WTC11 (cell line): ENCODE measurements at regions not wholly inside any gene's neighbourhood (a gene's known extent, or its start where the extent isn't known, plus 50 kb on each side); places are given as distances from the start of the nearest gene placed in this dataset.

Experiments used
- ATAC-seq: fragments of 200-7000 bp; cut with Tn5 transposase; 2 replicates; pipeline ENCODE4 v1.10.0; 2021; ENCODE audit warnings: mild to moderate bottlenecking, moderate library complexity
- CTCF ChIA-PET: fragments of 300-600 bp; sonication (Branson Sonifier 250); formaldehyde crosslinking; loops from one replicate; lab custom pipeline; 2021; ENCODE audit warnings: antibody characterized with exemption; lab: Charles Lee
- POLR2A ChIA-PET: fragments of 350-600 bp; sonication (Branson Sonifier 250); formaldehyde crosslinking; loops from one replicate; lab custom pipeline; 2021; ENCODE audit warnings: antibody characterized with exemption; lab: Charles Lee
- DNase-seq: peaks from one replicate; pipeline ENCODE4 v3.0.0; 2021; ENCODE audit warnings: low spot score
- H3K27ac Mint-ChIP-seq: 2 replicates; pipeline ENCODE4 v1.8.0; 2021; ENCODE audit warnings: mixed read lengths
- H3K27me3 Mint-ChIP-seq: 2 replicates; pipeline ENCODE4 v1.8.0; 2021; ENCODE audit warnings: low read depth, mild to moderate bottlenecking, moderate library complexity, mixed read lengths
- H3K36me3 Mint-ChIP-seq: 2 replicates; pipeline ENCODE4 v1.8.0; 2021; ENCODE audit warnings: mixed read lengths
- H3K4me1 Mint-ChIP-seq: 2 replicates; pipeline ENCODE4 v1.8.0; 2022; ENCODE audit warnings: mixed read lengths
- H3K4me3 Mint-ChIP-seq: 2 replicates; pipeline ENCODE4 v1.8.0; 2021; ENCODE audit warnings: mild to moderate bottlenecking, moderate library complexity, mixed read lengths
- H3K9me3 Mint-ChIP-seq: 2 replicates; pipeline ENCODE4 v1.8.0; 2021; ENCODE audit warnings: mixed read lengths
- ATF6 ChIP-seq: sonication (generic); formaldehyde crosslinking; IDR thresholded peaks from 2 replicates; pipeline ENCODE4 v1.8.1; 2023; ENCODE audit warnings: mild to moderate bottlenecking, missing genetic modification reagents
- CDX4 ChIP-seq: fragments of 250-450 bp; sonication (Bioruptor Pico); IDR thresholded peaks from 2 replicates; pipeline ENCODE4 v1.9.0; 2021; ENCODE audit warnings: moderate library complexity, mild to moderate bottlenecking, inconsistent platforms, borderline replicate concordance
- E2F5 ChIP-seq: sonication (generic); formaldehyde crosslinking; IDR thresholded peaks from 2 replicates; pipeline ENCODE4 v1.8.1; 2022; ENCODE audit warnings: mild to moderate bottlenecking, moderate library complexity, missing genetic modification reagents
- ELF4 ChIP-seq: sonication (generic); formaldehyde crosslinking; IDR thresholded peaks from 2 replicates; pipeline ENCODE4 v1.8.1; 2022; ENCODE audit warnings: low read depth, mild to moderate bottlenecking, moderate library complexity, missing genetic modification reagents
- EMX1 ChIP-seq: fragments of 250-450 bp; sonication (Bioruptor Pico); IDR thresholded peaks from 2 replicates; pipeline ENCODE4 v1.8.0; 2021; ENCODE audit warnings: mild to moderate bottlenecking
- ERG ChIP-seq: fragments of 250-450 bp; sonication (Bioruptor Pico); IDR thresholded peaks from 2 replicates; pipeline ENCODE4 v1.8.0; 2021; ENCODE audit warnings: mild to moderate bottlenecking
- ESRRA ChIP-seq: sonication (generic); formaldehyde crosslinking; IDR thresholded peaks from 2 replicates; pipeline ENCODE4 v1.8.1; 2022; ENCODE audit warnings: mild to moderate bottlenecking, missing genetic modification reagents, borderline replicate concordance
- ETV6 ChIP-seq: sonication (generic); formaldehyde crosslinking; IDR thresholded peaks from 2 replicates; pipeline ENCODE4 v1.8.1; 2022; ENCODE audit warnings: mild to moderate bottlenecking, missing genetic modification reagents
- FOXJ3 ChIP-seq: sonication (generic); formaldehyde crosslinking; IDR thresholded peaks from 2 replicates; pipeline ENCODE4 v1.9.0; 2021; ENCODE audit warnings: missing genetic modification reagents, mild to moderate bottlenecking, borderline replicate concordance
- GTF2I ChIP-seq: fragments of 250-450 bp; sonication (Bioruptor Pico); conservative IDR thresholded peaks from 2 replicates; pipeline ENCODE4 v1.4.0; 2021; ENCODE audit warnings: mild to moderate bottlenecking
- HMGA2 ChIP-seq: fragments of 250-450 bp; sonication (Bioruptor Pico); IDR thresholded peaks from 2 replicates; pipeline ENCODE4 v1.4.0; 2021; ENCODE audit warnings: mild to moderate bottlenecking, moderate library complexity
- MXD4 ChIP-seq: fragments of 250-450 bp; sonication (Bioruptor Pico); IDR thresholded peaks from 2 replicates; pipeline ENCODE4 v1.8.0; 2021; ENCODE audit warnings: mild to moderate bottlenecking, moderate library complexity, borderline replicate concordance
- NR2C2 ChIP-seq: sonication (generic); formaldehyde crosslinking; IDR thresholded peaks from 2 replicates; pipeline ENCODE4 v1.8.0; 2022; ENCODE audit warnings: mild to moderate bottlenecking, missing genetic modification reagents
- RELA ChIP-seq: sonication (generic); formaldehyde crosslinking; IDR thresholded peaks from 2 replicates; pipeline ENCODE4 v1.8.1; 2022; ENCODE audit warnings: missing genetic modification reagents, mild to moderate bottlenecking, borderline replicate concordance
- STAT6 ChIP-seq: sonication (generic); formaldehyde crosslinking; conservative IDR thresholded peaks from 2 replicates; pipeline ENCODE4 v1.8.1; 2023; ENCODE audit warnings: mild to moderate bottlenecking, low read depth, missing genetic modification reagents, moderate library complexity
- TEAD1 ChIP-seq: sonication (generic); formaldehyde crosslinking; IDR thresholded peaks from 2 replicates; pipeline ENCODE4 v1.8.0; 2022; ENCODE audit warnings: mild to moderate bottlenecking, missing genetic modification reagents
- TP53 ChIP-seq: sonication (generic); formaldehyde crosslinking; IDR thresholded peaks from 2 replicates; pipeline ENCODE4 v1.8.1; 2023; ENCODE audit warnings: mild to moderate bottlenecking, missing genetic modification reagents
- ZBTB43 ChIP-seq: sonication (generic); formaldehyde crosslinking; IDR thresholded peaks from 2 replicates; pipeline ENCODE4 v1.8.1; 2023; ENCODE audit warnings: mild to moderate bottlenecking, missing genetic modification reagents
- ZMAT4 ChIP-seq: fragments of 250-450 bp; sonication (Bioruptor Pico); IDR thresholded peaks from 2 replicates; pipeline ENCODE4 v1.9.0; 2021; ENCODE audit warnings: mild to moderate bottlenecking
- ZNF121 ChIP-seq: sonication (generic); formaldehyde crosslinking; IDR thresholded peaks from 2 replicates; pipeline ENCODE4 v1.8.0; 2023; ENCODE audit warnings: missing genetic modification reagents
- ZNF138 ChIP-seq: sonication (generic); formaldehyde crosslinking; conservative IDR thresholded peaks from 2 replicates; pipeline ENCODE4 v1.8.1; 2022; ENCODE audit warnings: mild to moderate bottlenecking, moderate library complexity, missing genetic modification reagents
- ZNF232 ChIP-seq: sonication (generic); formaldehyde crosslinking; IDR thresholded peaks from 2 replicates; pipeline ENCODE4 v1.8.0; 2022; ENCODE audit warnings: mild to moderate bottlenecking, missing genetic modification reagents
- ZNF423 ChIP-seq: fragments of 250-450 bp; sonication (Bioruptor Pico); IDR thresholded peaks from 2 replicates; pipeline ENCODE4 v2.1.2; 2022; ENCODE audit warnings: mild to moderate bottlenecking, moderate library complexity
- ZNF671 ChIP-seq: fragments of 250-450 bp; sonication (Bioruptor Pico); IDR thresholded peaks from 2 replicates; pipeline ENCODE4 v1.8.0; 2021; ENCODE audit warnings: mild to moderate bottlenecking

GRCh38 chr9:84405667-84406066 lies 65.1 kb upstream of the SLC28A3 start:
- DNase-seq (no peak), ATAC-seq (no peak)
- ChIA-PET POLR2A (no interaction called here), CTCF (interaction anchor here (0.6 to 0.8 kb wide), 4 partner anchors 85 to 736 kb away, joined by 3 read pairs; no protein-coding TSS in a partner anchor)
- Mint-ChIP-seq H3K9me3 (peaks cover 23% of the 10 kb centered on the region), H3K4me3 (no peak overlapping the region), H3K4me1 (no peaks in the 10 kb centered on the region), H3K36me3 (peaks cover 18% of the 10 kb centered on the region), H3K27me3 (no peaks in the 10 kb centered on the region; the same call in 1 of the 2 replicates), H3K27ac (no peak overlapping the region)
- no peak for TF ChIP-seq RELA (CRISPR knock-in tag)
- TF ChIP-seq E2F5 = no peak
- no peak for TF ChIP-seq ELF4 (CRISPR knock-in tag)
- TF ChIP-seq ETV6 (CRISPR knock-in tag) = no peak
- no peak for TF ChIP-seq ZMAT4
- no peak for TF ChIP-seq STAT6 (CRISPR knock-in tag)
- TF ChIP-seq MXD4 (CRISPR knock-in tag) = no peak
- TF ChIP-seq HMGA2 (CRISPR knock-in tag) = no peak

- no peak for ATAC-seq
- DNase-seq = no peak
- TF ChIP-seq ERG = no peak
- no peak for TF ChIP-seq ESRRA (CRISPR knock-in tag)
- no peak for TF ChIP-seq ZNF232 (CRISPR knock-in tag)
- TF ChIP-seq FOXJ3 (CRISPR knock-in tag) = no peak
- TF ChIP-seq GTF2I (CRISPR knock-in tag) = no peak
- no peak for TF ChIP-seq ZNF121 (CRISPR knock-in tag)
- TF ChIP-seq E2F5 = no peak
- TF ChIP-seq CDX4 (CRISPR knock-in tag) = no peak
- TF ChIP-seq ZBTB43 (CRISPR knock-in tag) = no peak
- no peak for TF ChIP-seq NR2C2 (CRISPR knock-in tag)
- TF ChIP-seq ELF4 (CRISPR knock-in tag) = no peak
- TF ChIP-seq TEAD1 (CRISPR knock-in tag) = no peak
- no peak for TF ChIP-seq ZNF138 (CRISPR knock-in tag)
- TF ChIP-seq ZNF671 (CRISPR knock-in tag) = no peak
- TF ChIP-seq EMX1 = no peak
- TF ChIP-seq ZNF423 (CRISPR knock-in tag) = no peak
- no peak for TF ChIP-seq TP53 (CRISPR knock-in tag)
- TF ChIP-seq ATF6 (CRISPR knock-in tag) = no peak
- Mint-ChIP-seq H3K4me3 (no peak overlapping the region), H3K27ac (no peak overlapping the region), H3K4me1 (no peaks in the 10 kb centered on the region), H3K27me3 (no peaks in the 10 kb centered on the region; the same call in 1 of the 2 replicates), H3K9me3 (peaks cover 23% of the 10 kb centered on the region), H3K36me3 (peaks cover 18% of the 10 kb centered on the region)
- CTCF ChIA-PET = interaction anchor here (1.5 kb wide), 1 partner anchor 259 kb away, joined by 4 read pairs; no protein-coding TSS in a partner anchor
- POLR2A ChIA-PET = no interaction called here
These were observed 67.9 kb upstream of the SLC28A3 start for GRCh38 chr9:84408416-84408815.
